Esophagus muscularis mucosa (tissue), 3 donors: ENCODE measurements at regions not wholly inside any gene's neighbourhood (a gene's known extent, or its start where the extent isn't known, plus 50 kb on each side); places are given as distances from the start of the nearest gene placed in this dataset.

Source experiments
- POLR2A ChIP-seq: fragments of 450-650 bp; IDR thresholded peaks from one replicate; pipeline ENCODE4 v1.6.1; 2017; ENCODE audit warnings: antibody characterized with exemption, moderate library complexity, mild to moderate bottlenecking, low read depth
- TF ChIP-seq, protein P1 (sequence below), 3 experiments: fragments of 200-600 bp in 2 of 3; fragments of 450-650 bp in 1 of 3; sonication (generic) in 2 of 3; IDR thresholded peaks; one replicate each; pipeline ENCODE4 v1.5.1; 2017 to 2019; ENCODE audit warnings: antibody characterized with exemption in 3 of 3, mild to moderate bottlenecking in 2 of 3, moderate library complexity in 1 of 3

GRCh38 chr18:7470101-7470500 lies 97.0 kb upstream of the PTPRM start:
- TF ChIP-seq, protein P1, sequence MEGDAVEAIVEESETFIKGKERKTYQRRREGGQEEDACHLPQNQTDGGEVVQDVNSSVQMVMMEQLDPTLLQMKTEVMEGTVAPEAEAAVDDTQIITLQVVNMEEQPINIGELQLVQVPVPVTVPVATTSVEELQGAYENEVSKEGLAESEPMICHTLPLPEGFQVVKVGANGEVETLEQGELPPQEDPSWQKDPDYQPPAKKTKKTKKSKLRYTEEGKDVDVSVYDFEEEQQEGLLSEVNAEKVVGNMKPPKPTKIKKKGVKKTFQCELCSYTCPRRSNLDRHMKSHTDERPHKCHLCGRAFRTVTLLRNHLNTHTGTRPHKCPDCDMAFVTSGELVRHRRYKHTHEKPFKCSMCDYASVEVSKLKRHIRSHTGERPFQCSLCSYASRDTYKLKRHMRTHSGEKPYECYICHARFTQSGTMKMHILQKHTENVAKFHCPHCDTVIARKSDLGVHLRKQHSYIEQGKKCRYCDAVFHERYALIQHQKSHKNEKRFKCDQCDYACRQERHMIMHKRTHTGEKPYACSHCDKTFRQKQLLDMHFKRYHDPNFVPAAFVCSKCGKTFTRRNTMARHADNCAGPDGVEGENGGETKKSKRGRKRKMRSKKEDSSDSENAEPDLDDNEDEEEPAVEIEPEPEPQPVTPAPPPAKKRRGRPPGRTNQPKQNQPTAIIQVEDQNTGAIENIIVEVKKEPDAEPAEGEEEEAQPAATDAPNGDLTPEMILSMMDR (IDR thresholded peaks at IDR 0.05) = no peak
- no peak for TF ChIP-seq POLR2A
